HCT116 (cell line): ENCODE measurements at regions not wholly inside any gene's neighbourhood (a gene's known extent, or its start where the extent isn't known, plus 50 kb on each side); places are given as distances from the start of the nearest gene placed in this dataset.

Experiments used
- ATAC-seq: fragments of 200-7000 bp; cut with Tn5 transposase; 2 replicates; pipeline ENCODE4 v1.9.1; 2020; ENCODE audit warnings: mild to moderate bottlenecking, moderate library complexity
- BruUV-seq: library from RNA; stranded (reverse); fragments of 400-500 nt; replicated peaks from 2 replicates; lab custom pipeline; 2021; lab: Mats Ljungman, UMichigan
- CTCF ChIA-PET: fragments of 300-600 bp; sonication (Branson Sonifier 250); formaldehyde crosslinking; loops from one replicate; lab custom pipeline; 2021; ENCODE audit warnings: antibody characterized with exemption; lab: Charles Lee
- POLR2A ChIA-PET: fragments of 300-600, 350-600 bp; sonication (Branson Sonifier 250); formaldehyde crosslinking; loops from one replicate; lab custom pipeline; 2021; ENCODE audit warnings: antibody characterized with exemption; lab: Charles Lee
- RAD21 ChIA-PET, 2 experiments: fragments of 300-600 bp; sonication (Branson Sonifier 250); formaldehyde crosslinking; loops; one replicate each; lab custom pipeline; 2023; ENCODE audit warnings: low total read pairs in 2 of 2; ENCODE audit not compliant: uncharacterized antibody in 2 of 2, unreplicated experiment in 2 of 2, low non-redundant PET in 1 of 2; lab: Charles Lee
- DNase-seq: peaks from one replicate; pipeline ENCODE4 v3.0.0-alpha.2; 2010; ENCODE audit warnings: low read depth, low spot score
- H2AFZ ChIP-seq: fragments of 200-600 bp; shearing (Covaris generic), sonication (generic); 2 replicates; pipeline ENCODE4 v1.6.1; 2017; ENCODE audit warnings: low read depth, mixed run types, mixed read lengths, antibody characterized with exemption, low read length; ENCODE audit not compliant: poor library complexity, severe bottlenecking
- H3K27ac ChIP-seq: 2 replicates; pipeline ENCODE4 v1.5.1; 2012; ENCODE audit warnings: low read depth, low read length
- H3K27me3 ChIP-seq: fragments of 200-600 bp; sonication (generic); 2 replicates; pipeline ENCODE4 v1.6.1; 2016; ENCODE audit warnings: mixed run types, low read length, mixed read lengths; ENCODE audit not compliant: insufficient read depth
- H3K36me3 ChIP-seq, 2 experiments: fragments of 200-500 bp in 1 of 2; fragments of 200-600 bp in 1 of 2; sonication (Bioruptor generic) in 1 of 2; sonication (generic) in 1 of 2; 2 replicates each; pipeline versions ENCODE4 v1.5.1 to v1.6.1; 2014 to 2016; ENCODE audit warnings: low read length in 2 of 2, inconsistent platforms in 1 of 2, mixed read lengths in 1 of 2, mixed run types in 1 of 2; ENCODE audit not compliant: insufficient read depth in 2 of 2, control insufficient read depth in 1 of 2
- H3K4me1 ChIP-seq, 2 experiments: fragments of 200-600 bp in 1 of 2; sonication (generic) in 1 of 2; 2 replicates each; pipeline versions ENCODE4 v1.5.1 to v1.6.1; 2012 to 2017; ENCODE audit warnings: low read length in 2 of 2, inconsistent platforms in 1 of 2, mild to moderate bottlenecking in 1 of 2, mixed read lengths in 1 of 2, mixed run types in 1 of 2, moderate library complexity in 1 of 2; ENCODE audit not compliant: insufficient read depth in 2 of 2, control insufficient read depth in 1 of 2
- H3K4me2 ChIP-seq: fragments of 200-600 bp; sonication (generic); 2 replicates; pipeline ENCODE4 v1.6.1; 2017; ENCODE audit warnings: mixed run types, low read length, mixed read lengths
- H3K4me3 ChIP-seq, 2 experiments: fragments of 200-600 bp in 1 of 2; sonication (generic) in 1 of 2; replicated peaks in 1 of 2; 2 replicates each; pipeline ENCODE4 v1.5.1; 2011 to 2016; ENCODE audit warnings: low read length in 2 of 2, control low read depth in 1 of 2, low read depth in 1 of 2, mild to moderate bottlenecking in 1 of 2, mixed read lengths in 1 of 2, mixed run types in 1 of 2
- H3K79me2 ChIP-seq: fragments of 200-600 bp; sonication (generic); 2 replicates; pipeline ENCODE4 v1.6.1; 2017; ENCODE audit warnings: mild to moderate bottlenecking, mixed run types, low read length, moderate library complexity, mixed read lengths; ENCODE audit not compliant: insufficient read depth
- H3K9ac ChIP-seq: fragments of 200-600 bp; sonication (generic); 2 replicates; pipeline ENCODE4 v1.6.1; 2016; ENCODE audit warnings: low read length, mixed read lengths
- H3K9me2 ChIP-seq: fragments of 200-600 bp; sonication (generic), shearing (Covaris generic); 2 replicates; pipeline ENCODE4 v1.6.1; 2017; ENCODE audit warnings: mixed run types, mild to moderate bottlenecking, moderate library complexity; ENCODE audit not compliant: insufficient read depth
- H3K9me3 ChIP-seq, 2 experiments: fragments of 200-500 bp in 1 of 2; fragments of 200-600 bp in 1 of 2; sonication (Bioruptor generic) in 1 of 2; sonication (generic) in 1 of 2; 2 replicates each; pipeline ENCODE4 v1.6.1; 2014 to 2017; ENCODE audit warnings: low read length in 2 of 2, mixed read lengths in 2 of 2, inconsistent platforms in 1 of 2, low read depth in 1 of 2, mild to moderate bottlenecking in 1 of 2, mixed run types in 1 of 2, moderate library complexity in 1 of 2; ENCODE audit not compliant: control insufficient read depth in 1 of 2, insufficient read depth in 1 of 2
- H4K20me1 ChIP-seq: fragments of 200-600 bp; sonication (generic), shearing (Covaris generic); 2 replicates; pipeline ENCODE4 v1.6.1; 2017; ENCODE audit warnings: mixed run types, mild to moderate bottlenecking, moderate library complexity; ENCODE audit not compliant: insufficient read depth
- CBX3 ChIP-seq: IDR thresholded peaks from 2 replicates; pipeline ENCODE4 v1.6.1; 2012; ENCODE audit warnings: low read depth
- ELF1 ChIP-seq: IDR thresholded peaks from 2 replicates; pipeline ENCODE4 v1.6.1; 2012; ENCODE audit warnings: low read depth, borderline replicate concordance
- EZH2 ChIP-seq: fragments of 200-600 bp; sonication (generic); IDR thresholded peaks from 2 replicates; pipeline ENCODE4 v1.6.1; 2017; ENCODE audit warnings: antibody characterized with exemption, mixed run types
- JUND ChIP-seq: IDR thresholded peaks from 2 replicates; pipeline ENCODE4 v1.6.1; 2012
- POLR2A ChIP-seq: IDR thresholded peaks from 2 replicates; pipeline ENCODE4 v1.7.0; 2011; ENCODE audit warnings: borderline replicate concordance; ENCODE audit not compliant: insufficient read depth, insufficient read length; ENCODE audit errors: extremely low read depth
- RAD21 ChIP-seq: IDR thresholded peaks from 2 replicates; pipeline ENCODE4 v1.6.1; 2012; ENCODE audit warnings: low read depth, mild to moderate bottlenecking
- SIN3A ChIP-seq: IDR thresholded peaks from 2 replicates; pipeline ENCODE4 v1.6.1; 2012; ENCODE audit warnings: low read depth
- SP1 ChIP-seq: IDR thresholded peaks from 2 replicates; pipeline ENCODE4 v1.6.1; 2012; ENCODE audit warnings: low read depth
- SRF ChIP-seq: IDR thresholded peaks from 2 replicates; pipeline ENCODE4 v1.6.1; 2012; ENCODE audit warnings: low read depth
- YY1 ChIP-seq: IDR thresholded peaks from 2 replicates; pipeline ENCODE4 v1.6.1; 2011; ENCODE audit warnings: low read length, low read depth, moderate library complexity, mild to moderate bottlenecking; ENCODE audit not compliant: insufficient replicate concordance; ENCODE audit errors: extremely low read depth
- ZBTB33 ChIP-seq: IDR thresholded peaks from 2 replicates; pipeline ENCODE4 v1.6.1; 2011; ENCODE audit warnings: mild to moderate bottlenecking, low read length, moderate library complexity; ENCODE audit not compliant: insufficient replicate concordance; ENCODE audit errors: extremely low read depth
- intact Hi-C: fragments of 100-400 bp; cut with micrococcal nuclease; formaldehyde crosslinking; loops from 2 replicates; pipeline ENCODE4 v1.10.0; 2022
- TF ChIP-seq, protein P1 (sequence below), 3 experiments: fragments of 200-600 bp in 1 of 3; sonication (generic) in 1 of 3; IDR thresholded peaks in 2 of 3; conservative IDR thresholded peaks in 1 of 3; 2 replicates each; pipeline ENCODE4 v1.5.1; 2012 to 2017; ENCODE audit warnings: low read depth in 2 of 3, low read length in 2 of 3, antibody characterized with exemption in 1 of 3, borderline replicate concordance in 1 of 3, control low read depth in 1 of 3, mild to moderate bottlenecking in 1 of 3, mixed read lengths in 1 of 3, mixed run types in 1 of 3, moderate library complexity in 1 of 3; ENCODE audit not compliant: insufficient read depth in 1 of 3
- TF ChIP-seq, protein P2 (sequence below): IDR thresholded peaks from 2 replicates; pipeline ENCODE4 v1.6.1; 2012
- TF ChIP-seq, protein P3 (sequence below): IDR thresholded peaks from 2 replicates; pipeline ENCODE4 v1.6.1; 2012; ENCODE audit warnings: low read depth
- TF ChIP-seq, protein P4 (sequence below): IDR thresholded peaks from 2 replicates; pipeline ENCODE4 v1.6.1; 2012

DNA sequence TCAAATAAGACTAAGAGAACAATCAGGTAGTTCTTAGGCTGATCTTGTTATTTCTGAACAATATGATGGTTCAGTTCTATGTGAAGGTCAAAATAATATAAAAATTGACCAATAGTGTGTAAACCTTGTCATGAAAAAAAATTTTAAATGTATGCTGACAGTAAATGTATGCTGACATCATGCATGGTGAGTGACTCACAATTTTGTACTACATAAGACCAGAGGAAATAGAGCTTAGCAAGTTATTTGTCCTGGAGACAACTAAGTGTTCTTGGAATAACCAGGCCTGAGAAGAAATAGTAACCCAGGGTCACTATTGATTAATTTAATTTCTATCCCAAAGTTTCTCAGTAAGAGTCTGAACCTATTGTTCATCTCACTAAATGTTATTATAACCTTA, 182.2 kb upstream of the PCDH15 start (continued):
- TF ChIP-seq, protein P1, sequence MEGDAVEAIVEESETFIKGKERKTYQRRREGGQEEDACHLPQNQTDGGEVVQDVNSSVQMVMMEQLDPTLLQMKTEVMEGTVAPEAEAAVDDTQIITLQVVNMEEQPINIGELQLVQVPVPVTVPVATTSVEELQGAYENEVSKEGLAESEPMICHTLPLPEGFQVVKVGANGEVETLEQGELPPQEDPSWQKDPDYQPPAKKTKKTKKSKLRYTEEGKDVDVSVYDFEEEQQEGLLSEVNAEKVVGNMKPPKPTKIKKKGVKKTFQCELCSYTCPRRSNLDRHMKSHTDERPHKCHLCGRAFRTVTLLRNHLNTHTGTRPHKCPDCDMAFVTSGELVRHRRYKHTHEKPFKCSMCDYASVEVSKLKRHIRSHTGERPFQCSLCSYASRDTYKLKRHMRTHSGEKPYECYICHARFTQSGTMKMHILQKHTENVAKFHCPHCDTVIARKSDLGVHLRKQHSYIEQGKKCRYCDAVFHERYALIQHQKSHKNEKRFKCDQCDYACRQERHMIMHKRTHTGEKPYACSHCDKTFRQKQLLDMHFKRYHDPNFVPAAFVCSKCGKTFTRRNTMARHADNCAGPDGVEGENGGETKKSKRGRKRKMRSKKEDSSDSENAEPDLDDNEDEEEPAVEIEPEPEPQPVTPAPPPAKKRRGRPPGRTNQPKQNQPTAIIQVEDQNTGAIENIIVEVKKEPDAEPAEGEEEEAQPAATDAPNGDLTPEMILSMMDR (IDR thresholded peaks at IDR 0.05 in 2 of 3, conservative IDR thresholded peaks at IDR 0.05 in 1 of 3; ENCODE audit: borderline replicate concordance in 1 of 3, insufficient read depth in 1 of 3, low read depth in 2 of 3, low read length in 2 of 3): no peak
- no peak for TF ChIP-seq RAD21
- no peak for TF ChIP-seq SP1
- TF ChIP-seq SIN3A: no peak

DNA sequence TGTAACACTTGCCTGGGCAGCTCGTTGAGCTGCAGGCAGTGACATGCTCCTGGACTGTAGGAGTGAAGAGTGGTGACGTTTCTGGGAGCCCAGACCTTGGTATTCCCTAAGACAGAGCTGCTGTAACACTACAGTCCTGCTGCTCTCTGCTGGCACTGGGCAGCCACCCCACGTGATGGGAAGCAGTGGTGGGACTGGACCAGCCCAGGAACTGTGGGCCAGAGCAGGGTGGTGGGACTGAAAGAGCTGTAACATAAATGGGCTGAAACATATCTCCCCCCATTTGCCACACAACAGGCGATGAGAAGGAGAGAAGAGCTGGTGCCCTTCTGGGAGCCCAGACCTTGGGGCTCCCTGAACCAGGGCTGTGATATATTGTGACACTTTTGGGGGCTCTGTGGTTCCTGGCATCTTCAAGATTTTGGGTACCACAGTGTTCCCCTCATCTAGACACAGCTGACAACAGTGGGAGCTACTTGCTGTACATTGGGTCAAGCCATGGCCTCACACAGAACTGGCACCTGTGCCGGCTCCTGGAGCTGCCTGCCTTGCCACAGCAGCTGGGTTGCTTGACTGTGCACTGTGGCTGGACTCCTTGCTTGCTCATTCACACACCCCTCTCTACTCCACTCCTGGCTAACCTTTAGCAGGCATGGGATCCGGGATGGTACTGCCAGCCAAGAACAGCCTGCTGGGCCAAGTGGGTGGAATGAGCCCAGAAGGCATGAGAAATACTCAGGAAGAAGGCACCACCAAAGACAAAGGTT, 161.3 kb upstream of the PCDH15 start:
- DNase-seq: no peak
- ChIA-PET RAD21 (no interaction called here), CTCF (no interaction called here), POLR2A (no interaction called here)
- H3K27ac ChIP-seq: no peak overlapping the region
- no peaks in the 10 kb centered on the region for H3K79me2 ChIP-seq
- no peak overlapping the region for H3K4me2 ChIP-seq
- no peak overlapping the region for H3K4me3 ChIP-seq
- no peaks in the 10 kb centered on the region for H4K20me1 ChIP-seq
- intact Hi-C loops: no loop called here
- no peak for ATAC-seq
- no peaks in the 10 kb centered on the region for H3K27me3 ChIP-seq
- no peak overlapping the region for H2AFZ ChIP-seq
- no peaks in the 10 kb centered on the region for H3K36me3 ChIP-seq
- peaks cover 20 to 22% of the 10 kb centered on the region in 2 experiments; a peak in 2 of 4 replicates for H3K9me3 ChIP-seq
- BruUV-seq: no TSS peak
- no peaks in the 10 kb centered on the region for H3K4me1 ChIP-seq
- H3K9ac ChIP-seq: no peak overlapping the region
- H3K9me2 ChIP-seq: no peaks in the 10 kb centered on the region
- TF ChIP-seq SRF (no peak), POLR2A (no peak), YY1 (no peak), CBX3 (no peak), JUND (no peak), ZBTB33 (no peak), EZH2 (no peak), ELF1 (no peak)
- TF ChIP-seq, protein P2, sequence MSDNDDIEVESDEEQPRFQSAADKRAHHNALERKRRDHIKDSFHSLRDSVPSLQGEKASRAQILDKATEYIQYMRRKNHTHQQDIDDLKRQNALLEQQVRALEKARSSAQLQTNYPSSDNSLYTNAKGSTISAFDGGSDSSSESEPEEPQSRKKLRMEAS: no peak
- TF ChIP-seq, protein P3, sequence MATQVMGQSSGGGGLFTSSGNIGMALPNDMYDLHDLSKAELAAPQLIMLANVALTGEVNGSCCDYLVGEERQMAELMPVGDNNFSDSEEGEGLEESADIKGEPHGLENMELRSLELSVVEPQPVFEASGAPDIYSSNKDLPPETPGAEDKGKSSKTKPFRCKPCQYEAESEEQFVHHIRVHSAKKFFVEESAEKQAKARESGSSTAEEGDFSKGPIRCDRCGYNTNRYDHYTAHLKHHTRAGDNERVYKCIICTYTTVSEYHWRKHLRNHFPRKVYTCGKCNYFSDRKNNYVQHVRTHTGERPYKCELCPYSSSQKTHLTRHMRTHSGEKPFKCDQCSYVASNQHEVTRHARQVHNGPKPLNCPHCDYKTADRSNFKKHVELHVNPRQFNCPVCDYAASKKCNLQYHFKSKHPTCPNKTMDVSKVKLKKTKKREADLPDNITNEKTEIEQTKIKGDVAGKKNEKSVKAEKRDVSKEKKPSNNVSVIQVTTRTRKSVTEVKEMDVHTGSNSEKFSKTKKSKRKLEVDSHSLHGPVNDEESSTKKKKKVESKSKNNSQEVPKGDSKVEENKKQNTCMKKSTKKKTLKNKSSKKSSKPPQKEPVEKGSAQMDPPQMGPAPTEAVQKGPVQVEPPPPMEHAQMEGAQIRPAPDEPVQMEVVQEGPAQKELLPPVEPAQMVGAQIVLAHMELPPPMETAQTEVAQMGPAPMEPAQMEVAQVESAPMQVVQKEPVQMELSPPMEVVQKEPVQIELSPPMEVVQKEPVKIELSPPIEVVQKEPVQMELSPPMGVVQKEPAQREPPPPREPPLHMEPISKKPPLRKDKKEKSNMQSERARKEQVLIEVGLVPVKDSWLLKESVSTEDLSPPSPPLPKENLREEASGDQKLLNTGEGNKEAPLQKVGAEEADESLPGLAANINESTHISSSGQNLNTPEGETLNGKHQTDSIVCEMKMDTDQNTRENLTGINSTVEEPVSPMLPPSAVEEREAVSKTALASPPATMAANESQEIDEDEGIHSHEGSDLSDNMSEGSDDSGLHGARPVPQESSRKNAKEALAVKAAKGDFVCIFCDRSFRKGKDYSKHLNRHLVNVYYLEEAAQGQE: no peak
- TF ChIP-seq, protein P4, sequence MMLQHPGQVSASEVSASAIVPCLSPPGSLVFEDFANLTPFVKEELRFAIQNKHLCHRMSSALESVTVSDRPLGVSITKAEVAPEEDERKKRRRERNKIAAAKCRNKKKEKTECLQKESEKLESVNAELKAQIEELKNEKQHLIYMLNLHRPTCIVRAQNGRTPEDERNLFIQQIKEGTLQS: no peak
